ENCODE measurements at regions not wholly inside any gene's neighbourhood (a gene's known extent, or its start where the extent isn't known, plus 50 kb on each side); places are given as distances from the start of the nearest gene placed in this dataset.

GRCh38 chr4:85260064-85260463 lies 214.9 kb upstream of the ARHGAP24 start:
- 82 to 97% methylated on average over 1 of the region's 1 CpG for WGBS, 2 donors
- DNase-seq: no peak
- Histone ChIP-seq H3K4me3 (no peak overlapping the region), H3K9me3 (no peaks in the 10 kb centered on the region), H3K27ac (no peak overlapping the region), H3K36me3 (ENCODE audit: low read depth, missing control alignments) (no peaks in the 10 kb centered on the region), H3K27me3 (no peaks in the 10 kb centered on the region), H3K4me1 (no peaks in the 10 kb centered on the region)
- TF ChIP-seq CTCF (IDR thresholded peaks at IDR 0.05): no peak
- no peak for TF ChIP-seq POLR2A (IDR thresholded peaks at IDR 0.05)
- intact Hi-C loops (cut with DNase I; ENCODE audit: low total_unique reads): no loop called here

DNA sequence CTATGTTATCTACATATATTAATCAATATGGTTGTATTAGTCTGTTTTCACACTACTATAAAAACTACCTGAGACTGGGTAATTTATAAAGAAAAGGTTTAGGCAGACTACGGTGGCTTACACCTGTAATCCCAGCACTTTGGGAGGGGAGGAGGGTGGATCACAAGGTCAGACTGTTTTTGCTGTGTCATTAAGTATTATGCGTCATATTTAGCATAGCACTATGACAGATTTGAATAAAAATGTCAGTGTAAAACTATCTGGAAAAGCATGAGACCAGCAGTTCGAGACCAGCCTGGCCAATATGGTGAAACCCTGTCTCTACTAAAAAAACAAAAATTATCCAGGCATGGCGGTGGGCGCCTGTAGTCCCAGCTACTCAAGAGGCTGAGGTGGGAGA lies 209.7 kb upstream of the ARHGAP24 start:
- TF ChIP-seq POLR2A (IDR thresholded peaks at IDR 0.05) (no peak), CTCF (IDR thresholded peaks at IDR 0.05) (no peak)
- no peaks in the 10 kb centered on the region for H3K9me3 ChIP-seq
- no peak overlapping the region for H3K4me3 ChIP-seq
- 89 to 93% methylated on average over 5 of the region's 5 CpGs for WGBS, 2 donors
- H3K36me3 ChIP-seq (ENCODE audit: low read depth, missing control alignments): no peaks in the 10 kb centered on the region
- DNase-seq: no peak
- intact Hi-C loops (cut with DNase I; ENCODE audit: low total_unique reads): no loop called here
- no peaks in the 10 kb centered on the region for H3K27me3 ChIP-seq
- H3K27ac ChIP-seq: no peak overlapping the region
- H3K4me1 ChIP-seq: no peaks in the 10 kb centered on the region

DNA sequence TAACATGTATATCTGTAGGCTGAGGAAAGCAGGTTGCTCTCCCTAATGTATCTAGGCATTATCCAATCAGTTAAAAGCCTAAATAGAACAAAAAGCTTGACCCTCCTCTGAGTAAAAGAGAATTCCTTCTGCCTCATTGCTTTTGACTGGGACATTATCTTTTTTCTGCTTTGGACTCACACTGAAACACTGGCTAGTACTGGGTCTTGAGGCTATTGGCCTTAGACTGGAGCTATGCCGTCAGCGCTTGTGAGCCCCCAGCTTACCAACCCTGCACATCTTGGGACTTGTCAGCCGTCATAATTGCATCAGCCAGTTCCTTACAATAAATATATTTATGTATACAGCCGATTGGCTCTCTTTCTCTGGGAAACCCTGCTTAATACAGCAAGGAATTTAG lies 206.8 kb upstream of the ARHGAP24 start:
- no peaks in the 10 kb centered on the region for H3K4me1 ChIP-seq
- H3K9me3 ChIP-seq: no peaks in the 10 kb centered on the region
- no peaks in the 10 kb centered on the region for H3K27me3 ChIP-seq
- TF ChIP-seq POLR2A (IDR thresholded peaks at IDR 0.05): no peak
- TF ChIP-seq CTCF (IDR thresholded peaks at IDR 0.05): no peak
- no peaks in the 10 kb centered on the region for H3K36me3 ChIP-seq (ENCODE audit: low read depth, missing control alignments)
- DNase-seq: no peak
- no peak overlapping the region for H3K27ac ChIP-seq
- 85 to 92% methylated on average over 4 of the region's 4 CpGs for WGBS, 2 donors
- H3K4me3 ChIP-seq: no peak overlapping the region
- intact Hi-C loops (cut with DNase I; ENCODE audit: low total_unique reads): no loop called here

DNA sequence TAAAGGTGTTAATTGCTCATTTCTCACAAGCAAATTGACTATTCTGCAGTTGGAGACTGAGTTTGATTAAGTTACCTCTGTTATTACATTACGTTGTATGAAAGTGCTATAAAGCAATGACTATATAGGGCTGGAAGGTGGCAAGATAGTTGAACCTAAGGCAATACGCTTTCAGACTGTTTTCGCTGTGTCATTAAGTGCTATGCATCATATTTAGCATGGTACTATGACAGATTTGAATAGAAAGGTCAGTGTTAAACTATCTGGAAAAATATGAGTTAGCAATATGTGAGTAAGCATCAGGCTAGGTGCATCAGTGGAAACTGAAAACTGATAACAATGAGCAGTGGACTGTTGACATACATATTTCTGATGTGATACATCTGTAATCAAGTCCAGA lies 206.0 kb upstream of the ARHGAP24 start:
- TF ChIP-seq CTCF (IDR thresholded peaks at IDR 0.05) (no peak), POLR2A (IDR thresholded peaks at IDR 0.05) (no peak)
- no peak for DNase-seq
- no peaks in the 10 kb centered on the region for H3K36me3 ChIP-seq (ENCODE audit: low read depth, missing control alignments)
- H3K27ac ChIP-seq: no peak overlapping the region
- H3K9me3 ChIP-seq: no peaks in the 10 kb centered on the region
- no peak overlapping the region for H3K4me3 ChIP-seq
- WGBS, 2 donors: 92 to 98% methylated on average over 3 of the region's 3 CpGs
- intact Hi-C loops (cut with DNase I; ENCODE audit: low total_unique reads): no loop called here
- H3K27me3 ChIP-seq: no peaks in the 10 kb centered on the region
- no peaks in the 10 kb centered on the region for H3K4me1 ChIP-seq

DNA sequence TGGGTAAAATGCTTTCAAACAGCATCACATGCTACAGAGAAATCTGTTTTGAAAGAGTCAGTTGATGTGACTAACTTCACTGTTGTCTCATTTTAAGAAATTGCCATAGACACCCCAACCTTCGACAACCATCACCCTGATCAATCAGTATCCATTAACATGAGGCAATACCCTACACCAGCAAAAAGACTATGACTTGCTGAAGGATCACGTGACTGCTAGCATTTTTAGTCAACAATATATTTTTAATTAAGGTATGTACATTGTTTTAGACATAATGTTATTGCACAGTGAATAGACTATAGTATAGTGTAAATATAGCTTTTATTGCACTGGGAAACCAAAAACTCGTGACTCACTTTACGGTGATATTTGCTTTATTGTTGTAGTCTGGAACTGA lies 200.0 kb upstream of the ARHGAP24 start:
- Histone ChIP-seq H3K4me3 (no peak overlapping the region), H3K36me3 (ENCODE audit: low read depth, missing control alignments) (no peaks in the 10 kb centered on the region), H3K4me1 (no peaks in the 10 kb centered on the region), H3K9me3 (no peaks in the 10 kb centered on the region), H3K27ac (no peak overlapping the region), H3K27me3 (no peaks in the 10 kb centered on the region)
- DNase-seq: no peak
- intact Hi-C loops (cut with DNase I; ENCODE audit: low total_unique reads): no loop called here
- WGBS, 2 donors: 90 to 93% methylated on average over 4 of the region's 4 CpGs
- TF ChIP-seq CTCF (IDR thresholded peaks at IDR 0.05): no peak
- no peak for TF ChIP-seq POLR2A (IDR thresholded peaks at IDR 0.05)
